ENCODE measurements at regions not wholly inside any gene's neighbourhood (a gene's known extent, or its start where the extent isn't known, plus 50 kb on each side); places are given as distances from the start of the nearest gene placed in this dataset. TPM values are rescaled to one million over a fixed set of nuclear protein-coding genes. Genes with fewer than 3 reads are reported as not detected.

DNA sequence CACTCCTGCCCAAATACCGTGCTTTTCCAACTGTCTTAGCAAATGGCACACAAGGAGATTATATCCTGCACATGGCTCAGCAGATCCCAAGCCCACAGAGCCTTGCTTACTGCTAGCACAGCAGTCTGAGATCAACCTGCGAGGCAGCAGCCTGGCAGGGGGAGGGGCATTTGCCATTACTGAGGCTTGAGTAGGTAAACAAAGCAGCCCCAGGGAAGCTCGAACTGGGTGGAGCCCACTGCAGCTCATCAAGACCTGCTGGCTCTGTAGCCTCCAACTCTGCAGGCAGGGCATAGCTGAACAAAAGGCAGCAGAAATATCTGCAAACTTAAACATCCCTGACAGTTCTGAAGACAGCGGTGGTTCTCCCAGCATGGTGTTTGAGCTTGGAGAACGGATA, 70.1 kb upstream of the PTBP2 start:
- Histone ChIP-seq H3K9me2 (ENCODE audit: insufficient read depth, low read length) (no peaks in the 10 kb centered on the region), H3K79me2 (ENCODE audit: insufficient read depth, low read depth, low read length) (no peaks in the 10 kb centered on the region), H3K4me3 (ENCODE audit: low read depth, low read length, poor library complexity, severe bottlenecking) (no peak overlapping the region), H3K4me2 (ENCODE audit: low read length) (no peak overlapping the region), H3K4me1 (ENCODE audit: insufficient read depth, low read length, poor library complexity, severe bottlenecking) (no peaks in the 10 kb centered on the region), H3K27ac (ENCODE audit: low read depth, low read length, poor library complexity, severe bottlenecking) (no peak overlapping the region), H2AFZ (ENCODE audit: low read length) (no peak overlapping the region), H3K9me3 (ENCODE audit: low read length) (no peaks in the 10 kb centered on the region), H4K20me1 (ENCODE audit: insufficient read depth, low read length) (no peaks in the 10 kb centered on the region), H3K36me3 (ENCODE audit: insufficient read depth, low read length) (no peaks in the 10 kb centered on the region)
- ChIA-PET CTCF (ENCODE audit: unreplicated experiment) (no interaction called here), POLR2A (no interaction called here)
- BruUV-seq (replicated peaks): no TSS peak
- DNase-seq (ENCODE audit: low spot score): no peak
- TF ChIP-seq CTCF (conservative IDR thresholded peaks at IDR 0.05; ENCODE audit: low read length): no peak
- TF ChIP-seq EZH2phosphoT487 (IDR thresholded peaks at IDR 0.05; ENCODE audit: borderline replicate concordance, low read depth, low read length): no peak
- intact Hi-C loops (cut with micrococcal nuclease; ENCODE audit: unreplicated experiment): no loop called here

DNA sequence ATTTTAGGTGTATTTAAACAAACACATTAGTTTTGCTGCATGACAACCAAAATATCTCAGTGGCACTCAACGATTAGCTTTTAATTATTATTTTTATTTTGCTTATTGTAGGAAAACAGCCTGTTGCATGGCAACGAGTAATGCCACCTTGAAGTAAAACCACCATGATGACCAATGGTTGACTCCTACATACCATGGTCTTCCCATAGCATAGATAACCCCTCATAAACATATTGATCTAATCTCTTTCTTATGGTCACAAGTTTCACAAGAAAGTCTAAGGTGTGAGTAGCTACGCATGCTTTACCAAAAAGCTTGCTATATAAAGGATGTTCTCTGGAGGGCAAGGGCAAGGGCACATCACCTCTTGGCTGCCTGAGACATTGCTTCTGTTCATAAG, 61.5 kb upstream of the PTBP2 start:
- no peaks in the 10 kb centered on the region for H3K4me1 ChIP-seq (ENCODE audit: insufficient read depth, low read length, poor library complexity, severe bottlenecking)
- no peak overlapping the region for H3K27ac ChIP-seq (ENCODE audit: low read depth, low read length, poor library complexity, severe bottlenecking)
- BruUV-seq (replicated peaks): no TSS peak
- H3K4me3 ChIP-seq (ENCODE audit: low read depth, low read length, poor library complexity, severe bottlenecking): no peak overlapping the region
- H3K36me3 ChIP-seq (ENCODE audit: insufficient read depth, low read length): no peaks in the 10 kb centered on the region
- H3K79me2 ChIP-seq (ENCODE audit: insufficient read depth, low read depth, low read length): no peaks in the 10 kb centered on the region
- POLR2A ChIA-PET: interaction anchor here (0.6 kb wide), 1 partner anchor 1126 kb away, joined by 3 read pairs; no protein-coding TSS in a partner anchor
- intact Hi-C loops (cut with micrococcal nuclease; ENCODE audit: unreplicated experiment): no loop called here
- no peak overlapping the region for H3K4me2 ChIP-seq (ENCODE audit: low read length)
- H4K20me1 ChIP-seq (ENCODE audit: insufficient read depth, low read length): no peaks in the 10 kb centered on the region
- TF ChIP-seq CTCF (conservative IDR thresholded peaks at IDR 0.05; ENCODE audit: low read length) (no peak), EZH2phosphoT487 (IDR thresholded peaks at IDR 0.05; ENCODE audit: borderline replicate concordance, low read depth, low read length) (no peak)
- H2AFZ ChIP-seq (ENCODE audit: low read length): no peak overlapping the region
- CTCF ChIA-PET (ENCODE audit: unreplicated experiment): no interaction called here
- DNase-seq (ENCODE audit: low spot score): no peak
- no peaks in the 10 kb centered on the region for H3K9me3 ChIP-seq (ENCODE audit: low read length)
- H3K9me2 ChIP-seq (ENCODE audit: insufficient read depth, low read length): no peaks in the 10 kb centered on the region

DNA sequence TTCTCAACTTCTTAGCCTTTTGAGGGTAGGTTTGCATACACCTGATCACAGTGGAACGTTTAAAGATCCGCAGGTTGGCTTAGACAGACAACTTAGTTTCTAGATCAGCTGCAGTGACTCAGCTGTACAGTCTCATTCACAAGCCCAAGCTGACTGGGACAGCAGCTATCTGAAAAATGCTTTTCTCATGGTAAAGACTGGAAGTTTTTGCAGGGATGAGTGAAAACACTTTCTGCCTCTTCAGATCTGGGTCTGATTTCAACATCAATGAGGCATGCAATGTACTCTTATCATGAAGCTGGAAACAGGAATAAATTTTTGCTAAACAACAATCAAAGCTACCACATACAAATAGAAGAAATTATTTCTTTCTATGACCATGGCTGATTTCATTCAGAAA, 61.1 kb upstream of the PTBP2 start:
- Histone ChIP-seq H3K4me2 (ENCODE audit: low read length) (no peak overlapping the region), H3K9me2 (ENCODE audit: insufficient read depth, low read length) (no peaks in the 10 kb centered on the region), H3K36me3 (ENCODE audit: insufficient read depth, low read length) (no peaks in the 10 kb centered on the region), H3K4me1 (ENCODE audit: insufficient read depth, low read length, poor library complexity, severe bottlenecking) (no peaks in the 10 kb centered on the region), H4K20me1 (ENCODE audit: insufficient read depth, low read length) (no peaks in the 10 kb centered on the region), H3K79me2 (ENCODE audit: insufficient read depth, low read depth, low read length) (no peaks in the 10 kb centered on the region), H3K27ac (ENCODE audit: low read depth, low read length, poor library complexity, severe bottlenecking) (no peak overlapping the region), H2AFZ (ENCODE audit: low read length) (no peak overlapping the region), H3K9me3 (ENCODE audit: low read length) (no peaks in the 10 kb centered on the region), H3K4me3 (ENCODE audit: low read depth, low read length, poor library complexity, severe bottlenecking) (no peak overlapping the region)
- ChIA-PET POLR2A (interaction anchor here (0.6 kb wide), 1 partner anchor 1127 kb away, joined by 3 read pairs; no protein-coding TSS in a partner anchor), CTCF (ENCODE audit: unreplicated experiment) (no interaction called here)
- no peak for DNase-seq (ENCODE audit: low spot score)
- intact Hi-C loops (cut with micrococcal nuclease; ENCODE audit: unreplicated experiment): no loop called here
- no TSS peak for BruUV-seq (replicated peaks)
- no peak for TF ChIP-seq CTCF (conservative IDR thresholded peaks at IDR 0.05; ENCODE audit: low read length)

Small RNA genes in the stretch of these regions (small RNA-seq; reads per million reads assigned to genes)
- not detected for gene RNU1-130P

Measured in OCI-LY7 (cell line).